ENCODE measurements at regions not wholly inside any gene's neighbourhood (a gene's known extent, or its start where the extent isn't known, plus 50 kb on each side); places are given as distances from the start of the nearest gene placed in this dataset.

- Histone ChIP-seq H3K4me1 (no peaks in the 10 kb centered on the region), H3K36me3 (no peaks in the 10 kb centered on the region), H3K27ac (no peak overlapping the region), H3K27me3 (no peaks in the 10 kb centered on the region), H3K9me3 (peaks cover 0 to 18% (median 4%) of the 10 kb centered on the region in 12 donors), H3K4me3 (no peak overlapping the region)
- TF ChIP-seq CTCF (IDR thresholded peaks at IDR 0.05) = no peak
- TF ChIP-seq POLR2A (IDR thresholded peaks at IDR 0.05) = no peak
- intact Hi-C loops (cut with DNase I) = no loop called here
- ATAC-seq (no peak), DNase-seq (no peak)
- WGBS, 4 donors = 78 to 83% (median 81%) methylated on average over 6 of the region's 6 CpGs
Observed at GRCh38 chr6:51163843-51164529, 345.3 kb downstream of the TFAP2B start.

GRCh38 chr6:51166914-51167313 lies 348.2 kb downstream of the TFAP2B start:
- H3K4me1 ChIP-seq = no peaks in the 10 kb centered on the region
- 0 to 8% (median 7%) methylated on average over 1 of the region's 1 CpG for WGBS, 4 donors
- no peak for TF ChIP-seq CTCF (IDR thresholded peaks at IDR 0.05)
- TF ChIP-seq POLR2A (IDR thresholded peaks at IDR 0.05) = no peak
- peaks cover 0 to 32% (median 9%) of the 10 kb centered on the region in 12 donors for H3K9me3 ChIP-seq
- H3K4me3 ChIP-seq = no peak overlapping the region
- H3K36me3 ChIP-seq = no peaks in the 10 kb centered on the region
- ATAC-seq = no peak
- DNase-seq = no peak
- H3K27me3 ChIP-seq = no peaks in the 10 kb centered on the region
- no peak overlapping the region for H3K27ac ChIP-seq
- intact Hi-C loops (cut with DNase I) = no loop called here

GRCh38 chr6:51167468-51167867 lies 348.8 kb downstream of the TFAP2B start:
- H3K4me1 ChIP-seq = no peaks in the 10 kb centered on the region
- H3K27ac ChIP-seq = no peak overlapping the region
- 19 to 32% (median 28%) methylated on average over 1 of the region's 1 CpG for WGBS, 4 donors
- H3K9me3 ChIP-seq = peaks cover 0 to 32% (median 9%) of the 10 kb centered on the region in 12 donors
- no peaks in the 10 kb centered on the region for H3K27me3 ChIP-seq
- DNase-seq (no peak), ATAC-seq (no peak)
- H3K36me3 ChIP-seq = no peaks in the 10 kb centered on the region
- intact Hi-C loops (cut with DNase I) = no loop called here
- TF ChIP-seq CTCF (IDR thresholded peaks at IDR 0.05) (no peak), POLR2A (IDR thresholded peaks at IDR 0.05) (no peak)
- no peak overlapping the region for H3K4me3 ChIP-seq

GRCh38 chr6:51182827-51183226 lies 364.2 kb downstream of the TFAP2B start:
- TF ChIP-seq POLR2A (IDR thresholded peaks at IDR 0.05) (no peak), CTCF (IDR thresholded peaks at IDR 0.05) (no peak)
- WGBS, 4 donors = 70 to 75% (median 72%) methylated on average over 3 of the region's 3 CpGs
- no peaks in the 10 kb centered on the region for H3K27me3 ChIP-seq
- H3K4me3 ChIP-seq = no peak overlapping the region
- H3K9me3 ChIP-seq = peaks cover 0 to 6% (median 0%) of the 10 kb centered on the region in 12 donors
- no peak for ATAC-seq
- intact Hi-C loops (cut with DNase I) = no loop called here
- H3K36me3 ChIP-seq = no peaks in the 10 kb centered on the region
- DNase-seq = no peak
- H3K27ac ChIP-seq = no peak overlapping the region
- H3K4me1 ChIP-seq = no peaks in the 10 kb centered on the region

Measured in heart left ventricle (tissue), 16 donors.